ENCODE measurements at regions not wholly inside any gene's neighbourhood (a gene's known extent, or its start where the extent isn't known, plus 50 kb on each side); places are given as distances from the start of the nearest gene placed in this dataset.
"Not testable (repeated sequence)": the region's sequence is repeated elsewhere in the genome, so short reads cannot be mapped to it uniquely, and the experiment has no call there.

DNA sequence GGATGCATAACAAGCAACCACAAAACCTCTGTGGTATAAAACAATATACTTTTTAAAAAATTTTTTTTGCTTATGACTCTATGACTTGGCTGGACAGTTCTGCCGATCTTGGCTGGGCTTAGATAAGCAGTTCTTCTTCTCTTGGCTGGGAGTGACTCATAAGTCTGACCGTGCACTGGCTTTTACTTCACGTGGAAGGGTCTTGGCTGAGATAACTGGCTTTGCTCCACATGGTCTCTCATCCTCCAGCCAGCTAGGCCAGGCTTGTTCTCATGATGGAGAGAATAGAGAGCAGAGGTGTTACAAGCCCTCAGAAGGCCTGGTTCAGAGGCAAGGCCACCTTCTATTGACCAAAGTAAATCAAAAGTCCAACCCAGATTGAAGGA is 178.9 kb upstream of the SERPINE2 start:
- Histone ChIP-seq H4K20me1 (ENCODE audit: insufficient read depth, low read length) (no peaks in the 10 kb centered on the region), H3F3A (ENCODE audit: insufficient read depth, low read length) (no peaks in the 10 kb centered on the region), H3K36me3 (ENCODE audit: insufficient read depth, low read length) (no peaks in the 10 kb centered on the region)

GRCh38 chr2:224217233-224217961 is 178.3 kb upstream of the SERPINE2 start:
- no peaks in the 10 kb centered on the region for H3K36me3 ChIP-seq (ENCODE audit: insufficient read depth, low read length)
- no peak overlapping the region for H2AFZ ChIP-seq (ENCODE audit: low read length)
- no peaks in the 10 kb centered on the region for H4K20me1 ChIP-seq (ENCODE audit: insufficient read depth, low read length)
- no peaks in the 10 kb centered on the region for H3K27me3 ChIP-seq (ENCODE audit: insufficient read depth, low read length)
- TF ChIP-seq EZH2 (IDR thresholded peaks at IDR 0.05; ENCODE audit: borderline replicate concordance, low read length) = no peak
- TF ChIP-seq, protein P1, sequence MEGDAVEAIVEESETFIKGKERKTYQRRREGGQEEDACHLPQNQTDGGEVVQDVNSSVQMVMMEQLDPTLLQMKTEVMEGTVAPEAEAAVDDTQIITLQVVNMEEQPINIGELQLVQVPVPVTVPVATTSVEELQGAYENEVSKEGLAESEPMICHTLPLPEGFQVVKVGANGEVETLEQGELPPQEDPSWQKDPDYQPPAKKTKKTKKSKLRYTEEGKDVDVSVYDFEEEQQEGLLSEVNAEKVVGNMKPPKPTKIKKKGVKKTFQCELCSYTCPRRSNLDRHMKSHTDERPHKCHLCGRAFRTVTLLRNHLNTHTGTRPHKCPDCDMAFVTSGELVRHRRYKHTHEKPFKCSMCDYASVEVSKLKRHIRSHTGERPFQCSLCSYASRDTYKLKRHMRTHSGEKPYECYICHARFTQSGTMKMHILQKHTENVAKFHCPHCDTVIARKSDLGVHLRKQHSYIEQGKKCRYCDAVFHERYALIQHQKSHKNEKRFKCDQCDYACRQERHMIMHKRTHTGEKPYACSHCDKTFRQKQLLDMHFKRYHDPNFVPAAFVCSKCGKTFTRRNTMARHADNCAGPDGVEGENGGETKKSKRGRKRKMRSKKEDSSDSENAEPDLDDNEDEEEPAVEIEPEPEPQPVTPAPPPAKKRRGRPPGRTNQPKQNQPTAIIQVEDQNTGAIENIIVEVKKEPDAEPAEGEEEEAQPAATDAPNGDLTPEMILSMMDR (IDR thresholded peaks at IDR 0.05; ENCODE audit: low read length) = no peak
- H3K9ac ChIP-seq (ENCODE audit: low read length) = no peak overlapping the region
- H3K9me2 ChIP-seq (ENCODE audit: low read depth, low read length) = no peaks in the 10 kb centered on the region
- H3K79me2 ChIP-seq (ENCODE audit: insufficient read depth, low read length) = no peaks in the 10 kb centered on the region
- H3K4me2 ChIP-seq (ENCODE audit: low read length) = no peak overlapping the region
- H3F3A ChIP-seq (ENCODE audit: insufficient read depth, low read length) = no peaks in the 10 kb centered on the region
- no peaks in the 10 kb centered on the region for H3K9me3 ChIP-seq (ENCODE audit: low read length)
- no peaks in the 10 kb centered on the region for H3K4me1 ChIP-seq (ENCODE audit: insufficient read depth, low read length, severe bottlenecking)
- no peak overlapping the region for H3K27ac ChIP-seq (ENCODE audit: low read depth, low read length, poor library complexity, severe bottlenecking)
- H3K4me3 ChIP-seq (ENCODE audit: low read depth, low read length, poor library complexity, severe bottlenecking) = no peak overlapping the region

More for the DNA sequence above, 178.9 kb upstream of the SERPINE2 start:
- Histone ChIP-seq H3K9me3 (ENCODE audit: low read length) (no peaks in the 10 kb centered on the region), H2AFZ (ENCODE audit: low read length) (no peak overlapping the region), H3K79me2 (ENCODE audit: insufficient read depth, low read length) (no peaks in the 10 kb centered on the region), H3K4me2 (ENCODE audit: low read length) (no peak overlapping the region), H3K27me3 (ENCODE audit: insufficient read depth, low read length) (no peaks in the 10 kb centered on the region), H3K9me2 (ENCODE audit: low read depth, low read length) (no peaks in the 10 kb centered on the region), H3K9ac (ENCODE audit: low read length) (no peak overlapping the region), H3K27ac (ENCODE audit: low read depth, low read length, poor library complexity, severe bottlenecking) (no peak overlapping the region), H3K4me3 (ENCODE audit: low read depth, low read length, poor library complexity, severe bottlenecking) (no peak overlapping the region), H3K4me1 (ENCODE audit: insufficient read depth, low read length, severe bottlenecking) (no peaks in the 10 kb centered on the region)
- TF ChIP-seq, protein P1 (IDR thresholded peaks at IDR 0.05; ENCODE audit: low read length) = no peak
- no peak for TF ChIP-seq EZH2 (IDR thresholded peaks at IDR 0.05; ENCODE audit: borderline replicate concordance, low read length)

- not testable (repeated sequence) for H4K20me1 ChIP-seq (ENCODE audit: insufficient read depth, low read length); H3F3A ChIP-seq (ENCODE audit: insufficient read depth, low read length); H3K4me2 ChIP-seq (ENCODE audit: low read length); H3K4me1 ChIP-seq (ENCODE audit: insufficient read depth, low read length, severe bottlenecking); H3K79me2 ChIP-seq (ENCODE audit: insufficient read depth, low read length); H2AFZ ChIP-seq (ENCODE audit: low read length); H3K27me3 ChIP-seq (ENCODE audit: insufficient read depth, low read length); H3K36me3 ChIP-seq (ENCODE audit: insufficient read depth, low read length); H3K9ac ChIP-seq (ENCODE audit: low read length); H3K9me2 ChIP-seq (ENCODE audit: low read depth, low read length); H3K27ac ChIP-seq (ENCODE audit: low read depth, low read length, poor library complexity, severe bottlenecking); H3K9me3 ChIP-seq (ENCODE audit: low read length); H3K4me3 ChIP-seq (ENCODE audit: low read depth, low read length, poor library complexity, severe bottlenecking)
Observed at GRCh38 chr2:224215611-224216010, 176.5 kb upstream of the SERPINE2 start.

DNA sequence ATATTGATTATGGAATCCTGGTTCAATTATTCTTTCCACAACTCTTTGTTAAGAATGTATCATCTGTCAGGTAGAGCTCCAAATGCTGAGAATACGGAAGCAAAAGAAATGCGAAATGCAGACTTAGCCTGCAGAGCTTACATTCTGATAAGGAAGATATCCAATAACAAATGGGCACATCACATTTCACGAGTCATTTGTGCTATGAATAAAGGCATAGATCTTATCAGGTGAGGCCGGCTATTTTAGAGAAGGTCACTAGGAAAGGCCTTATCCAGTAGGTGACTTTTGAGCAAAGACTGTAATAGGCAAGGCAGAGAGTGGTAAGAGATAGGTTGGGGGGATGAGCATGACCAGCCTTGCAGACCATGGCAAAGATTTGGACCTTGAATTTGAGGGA is 174.3 kb upstream of the SERPINE2 start:
- no peaks in the 10 kb centered on the region for H3K4me1 ChIP-seq (ENCODE audit: insufficient read depth, low read length, severe bottlenecking)
- no peaks in the 10 kb centered on the region for H4K20me1 ChIP-seq (ENCODE audit: insufficient read depth, low read length)

More for the DNA sequence above, 174.3 kb upstream of the SERPINE2 start:
- H3K27ac ChIP-seq (ENCODE audit: low read depth, low read length, poor library complexity, severe bottlenecking) = no peak overlapping the region
- H3K27me3 ChIP-seq (ENCODE audit: insufficient read depth, low read length) = no peaks in the 10 kb centered on the region
- H3F3A ChIP-seq (ENCODE audit: insufficient read depth, low read length) = no peaks in the 10 kb centered on the region
- H3K9ac ChIP-seq (ENCODE audit: low read length) = no peak overlapping the region
- H3K9me2 ChIP-seq (ENCODE audit: low read depth, low read length) = no peaks in the 10 kb centered on the region
- H3K9me3 ChIP-seq (ENCODE audit: low read length) = no peaks in the 10 kb centered on the region
- no peak overlapping the region for H3K4me3 ChIP-seq (ENCODE audit: low read depth, low read length, poor library complexity, severe bottlenecking)
- H3K79me2 ChIP-seq (ENCODE audit: insufficient read depth, low read length) = no peaks in the 10 kb centered on the region
- H3K4me2 ChIP-seq (ENCODE audit: low read length) = no peak overlapping the region
- no peaks in the 10 kb centered on the region for H3K36me3 ChIP-seq (ENCODE audit: insufficient read depth, low read length)
- TF ChIP-seq, protein P1 (IDR thresholded peaks at IDR 0.05; ENCODE audit: low read length) = no peak
- TF ChIP-seq EZH2 (IDR thresholded peaks at IDR 0.05; ENCODE audit: borderline replicate concordance, low read length) = no peak
- H2AFZ ChIP-seq (ENCODE audit: low read length) = no peak overlapping the region

Data from OCI-LY1 (cell line).